ENCODE measurements at regions not wholly inside any gene's neighbourhood (a gene's known extent, or its start where the extent isn't known, plus 50 kb on each side); places are given as distances from the start of the nearest gene placed in this dataset.

- CTCF ChIA-PET (ENCODE audit: partially characterized antibody) = no interaction called here
- TF ChIP-seq CTCF (IDR thresholded peaks at IDR 0.05; ENCODE audit: control extremely low read depth in 1 of 3, insufficient read depth in 1 of 3, low read depth in 1 of 3, low read length in 3 of 3) (no peak), JUND (IDR thresholded peaks at IDR 0.05; ENCODE audit: low read length) (no peak), KDM4A (IDR thresholded peaks at IDR 0.05; ENCODE audit: low read depth, low read length, severe bottlenecking) (no peak), SAP30 (IDR thresholded peaks at IDR 0.05; ENCODE audit: insufficient read depth, insufficient replicate concordance, low read length) (no peak), CHD2 (IDR thresholded peaks at IDR 0.05; ENCODE audit: low read length) (no peak), EP300 (IDR thresholded peaks at IDR 0.05; ENCODE audit: borderline replicate concordance in 1 of 2, low read depth in 2 of 2, low read length in 2 of 2) (no peak), POU5F1 (IDR thresholded peaks at IDR 0.05; ENCODE audit: low read depth, low read length) (no peak), SIRT6 (IDR thresholded peaks at IDR 0.05; ENCODE audit: low read length) (no peak), TAF7 (optimal IDR thresholded peaks at IDR 0.05; ENCODE audit: borderline replicate concordance, low read depth, low read length) (no peak), SRF (IDR thresholded peaks at IDR 0.05; ENCODE audit: low read depth, low read length) (no peak), ASH2L (IDR thresholded peaks at IDR 0.05; ENCODE audit: low read length) (no peak), CREB1 (IDR thresholded peaks at IDR 0.05) (no peak), PHF8 (conservative IDR thresholded peaks at IDR 0.05; ENCODE audit: low read depth, low read length) (no peak)
These were observed 563.5 kb downstream of the TAF11L14 start for GRCh38 chr5:18197734-18198133.

More at GRCh38 chr5:18197734-18198133, 563.5 kb downstream of the TAF11L14 start:
- Histone ChIP-seq H3K4ac (replicated peaks; ENCODE audit: insufficient read length, low read depth, low read length) (no peak overlapping the region), H3K9ac (replicated peaks in 1 of 4; ENCODE audit: extremely low read depth in 1 of 4, low read depth in 3 of 4, low read length in 3 of 4) (no peak overlapping the region), H3K27me3 (replicated peaks in 1 of 4; ENCODE audit: control insufficient read depth in 3 of 4, extremely low read depth in 1 of 4, insufficient read depth in 3 of 4, low read length in 3 of 4) (no peaks in the 10 kb centered on the region), H4K8ac (ENCODE audit: extremely low read depth, insufficient read depth, low read length) (no peak overlapping the region), H2BK120ac (replicated peaks; ENCODE audit: low read depth, low read length) (no peak overlapping the region), H3K18ac (ENCODE audit: extremely low read depth, low read length) (no peak overlapping the region), H3K23me2 (ENCODE audit: low read depth, low read length) (no peaks in the 10 kb centered on the region; the same call in 1 of the 2 replicates), H2BK15ac (ENCODE audit: low read length) (no peak overlapping the region), H2BK20ac (ENCODE audit: low read length) (no peak overlapping the region), H3K27ac (ENCODE audit: low read depth, low read length) (no peak overlapping the region), H3K4me1 (replicated peaks in 1 of 4; ENCODE audit: control insufficient read depth in 3 of 4, insufficient read depth in 4 of 4, low read length in 3 of 4) (no peaks in the 10 kb centered on the region), H2AK5ac (ENCODE audit: low read depth, low read length) (no peak overlapping the region), H3K23ac (ENCODE audit: insufficient read length) (no peak overlapping the region), H3K4me2 (ENCODE audit: insufficient read depth in 1 of 2, low read depth in 2 of 2, low read length in 2 of 2) (no peak overlapping the region), H3K79me1 (ENCODE audit: low read depth, low read length) (no peaks in the 10 kb centered on the region), H4K20me1 (replicated peaks in 1 of 2; ENCODE audit: control insufficient read depth in 1 of 2, insufficient read depth in 2 of 2, low read length in 2 of 2) (no peaks in the 10 kb centered on the region), H3K79me2 (ENCODE audit: control insufficient read depth in 1 of 2, insufficient read depth in 2 of 2, low read length in 2 of 2) (no peaks in the 10 kb centered on the region), H3K4me3 (ENCODE audit: extremely low read depth in 1 of 4, insufficient read depth in 2 of 4, low read depth in 3 of 4, low read length in 4 of 4) (no peak overlapping the region), H3K36me3 (ENCODE audit: control insufficient read depth in 2 of 4, insufficient read depth in 4 of 4, low read length in 3 of 4) (no peaks in the 10 kb centered on the region; a peak in 1 of 8 replicates), H2BK12ac (ENCODE audit: low read depth, low read length) (no peak overlapping the region), H4K5ac (ENCODE audit: insufficient read length, low read depth, low read length) (no peak overlapping the region), H3K9me3 (ENCODE audit: insufficient read depth in 2 of 2, low read depth in 1 of 2, low read length in 1 of 2) (peaks cover 14 to 17% of the 10 kb centered on the region in 2 experiments), H4K91ac (replicated peaks; ENCODE audit: insufficient read length, low read length) (no peak overlapping the region), H3K14ac (ENCODE audit: insufficient read length) (no peak overlapping the region), H2AFZ (ENCODE audit: low read length) (no peak overlapping the region), H3K56ac (replicated peaks; ENCODE audit: insufficient read length, low read depth, low read length) (no peak overlapping the region), H2BK5ac (ENCODE audit: low read depth, low read length) (no peak overlapping the region)
- FAIRE-seq (no peak), DNase-seq (ENCODE audit: low read depth in 1 of 2, low spot score in 2 of 2) (no peak)
- WGBS, 2 experiments (ENCODE audit: extremely low coverage in 1 of 2, insufficient coverage in 1 of 2, insufficient read length in 1 of 2, insufficient replicate concordance in 2 of 2, low coverage in 1 of 2, low lambda C conversion rate in 2 of 2, missing lambda C conversion rate in 1 of 2) = 73% methylated on average over 2 of the region's 2 CpGs; no CpG with 5 or more reads in 1 of the 2 experiments
- POLR2A ChIA-PET (ENCODE audit: partially characterized antibody) = no interaction called here

Data from H1 (cell line).